Esophagus squamous epithelium (tissue), 5 donors: ENCODE measurements at regions not wholly inside any gene's neighbourhood (a gene's known extent, or its start where the extent isn't known, plus 50 kb on each side); places are given as distances from the start of the nearest gene placed in this dataset.

Experiments
- DNase-seq: peaks from one replicate; lab custom pipeline; 2025; lab: John Stamatoyannopoulos, UW
- H3K27ac ChIP-seq, 4 donors: fragments of 200-600 bp; sonication (generic); one replicate each; pipeline ENCODE4 v1.5.1; 2016 to 2019; ENCODE audit warnings: mild to moderate bottlenecking in 1 of 4
- H3K27me3 ChIP-seq, 4 donors: fragments of 200-600 bp; sonication (generic); 1 replicate in 3 of 4; 2 replicates in 1 of 4; pipeline versions ENCODE4 v1.5.1 to v1.6.0; 2017 to 2021; ENCODE audit warnings: antibody characterized with exemption in 1 of 4
- H3K36me3 ChIP-seq, 3 donors: fragments of 200-600 bp; sonication (generic); one replicate each; pipeline ENCODE4 v1.5.1; 2016 to 2019
- H3K4me1 ChIP-seq, 3 donors: fragments of 200-600 bp; sonication (generic); one replicate each; pipeline ENCODE4 v1.5.1; 2017 to 2019
- H3K4me3 ChIP-seq, 4 donors: fragments of 200-600 bp; sonication (generic); 1 replicate in 3 of 4; 2 replicates in 1 of 4; pipeline ENCODE4 v1.5.1; 2016 to 2019; ENCODE audit warnings: mild to moderate bottlenecking in 2 of 4, moderate library complexity in 1 of 4
- H3K9me3 ChIP-seq, 3 donors: fragments of 200-600 bp; sonication (generic); one replicate each; pipeline ENCODE4 v1.5.1; 2016 to 2019
- CTCF ChIP-seq, 6 experiments: fragments of 450-650 bp in 4 of 6; fragments of 200-600 bp in 2 of 6; sonication (generic) in 2 of 6; IDR thresholded peaks; one replicate each; pipeline ENCODE4 v1.5.1; 2016 to 2019; ENCODE audit warnings: antibody characterized with exemption in 6 of 6, mild to moderate bottlenecking in 4 of 6, moderate library complexity in 4 of 6
- POLR2A ChIP-seq, 4 donors: fragments of 450-650 bp; IDR thresholded peaks; one replicate each; pipeline ENCODE4 v1.6.1; 2017; ENCODE audit warnings: antibody characterized with exemption in 4 of 4, mild to moderate bottlenecking in 4 of 4, moderate library complexity in 3 of 4
- WGBS, 2 donors: methylation state at CpG; one replicate each; pipeline ENCODE4 v1.1.5; 2018; 5-methylcytosine and 5-hydroxymethylcytosine counted together
- intact Hi-C: fragments of 100-400 bp; cut with DNase I; formaldehyde crosslinking; loops from one replicate; pipeline ENCODE4 v1.15.0; 2022
- donor health status: DM: yes; HTN: yes; CAD: no.

GRCh38 chr5:148950892-148951291 lies 112.0 kb downstream of the SH3TC2 start:
- TF ChIP-seq POLR2A (IDR thresholded peaks at IDR 0.05) (no peak), CTCF (IDR thresholded peaks at IDR 0.05) (no peak)
- H3K27me3 ChIP-seq: no peaks in the 10 kb centered on the region
- peaks cover 0 to 54% (median 0%) of the 10 kb centered on the region in 3 donors for H3K4me1 ChIP-seq
- no peak overlapping the region for H3K4me3 ChIP-seq
- 45 to 65% methylated on average over 1 of the region's 1 CpG for WGBS, 2 donors
- no peaks in the 10 kb centered on the region for H3K9me3 ChIP-seq
- no peak for DNase-seq
- H3K36me3 ChIP-seq: no peaks in the 10 kb centered on the region
- intact Hi-C loops: no loop called here
- peak overlapping the region in 2 of 4 donors; percentile 67 to 79 for H3K27ac ChIP-seq

- TF ChIP-seq CTCF (IDR thresholded peaks at IDR 0.05) (no peak), POLR2A (IDR thresholded peaks at IDR 0.05) (no peak)
- DNase-seq: no peak
- Histone ChIP-seq H3K36me3 (no peaks in the 10 kb centered on the region), H3K27me3 (no peaks in the 10 kb centered on the region), H3K27ac (no peak overlapping the region), H3K4me1 (peaks cover 0 to 60% (median 0%) of the 10 kb centered on the region in 3 donors), H3K4me3 (no peak overlapping the region), H3K9me3 (no peaks in the 10 kb centered on the region)
- intact Hi-C loops: no loop called here
- WGBS, 2 donors: 91 to 98% methylated on average over 3 of the region's 3 CpGs
Measured at GRCh38 chr5:148951612-148952011, 111.2 kb downstream of the SH3TC2 start.

GRCh38 chr5:148952097-148952867 lies 110.6 kb downstream of the SH3TC2 start:
- Histone ChIP-seq H3K27ac (no peak overlapping the region), H3K9me3 (no peaks in the 10 kb centered on the region), H3K4me3 (no peak overlapping the region), H3K27me3 (no peaks in the 10 kb centered on the region), H3K4me1 (peaks cover 0 to 66% (median 0%) of the 10 kb centered on the region in 3 donors), H3K36me3 (no peaks in the 10 kb centered on the region)
- TF ChIP-seq CTCF (IDR thresholded peaks at IDR 0.05) (no peak), POLR2A (IDR thresholded peaks at IDR 0.05) (no peak)
- DNase-seq: no peak
- 64 to 70% methylated on average over 8 of the region's 8 CpGs for WGBS, 2 donors
- intact Hi-C loops: no loop called here

GRCh38 chr5:148953711-148954110 lies 109.2 kb downstream of the SH3TC2 start:
- Histone ChIP-seq H3K9me3 (no peaks in the 10 kb centered on the region), H3K4me3 (no peak overlapping the region), H3K4me1 (peaks cover 0 to 74% (median 0%) of the 10 kb centered on the region in 3 donors), H3K36me3 (no peaks in the 10 kb centered on the region), H3K27ac (peak overlapping the region in 1 of 4 donors; percentile 2), H3K27me3 (no peaks in the 10 kb centered on the region)
- TF ChIP-seq CTCF (IDR thresholded peaks at IDR 0.05) (no peak), POLR2A (IDR thresholded peaks at IDR 0.05) (no peak)
- 60 to 64% methylated on average over 1 of the region's 1 CpG for WGBS, 2 donors
- intact Hi-C loops: no loop called here
- no peak for DNase-seq
